K562 (cell line): ENCODE measurements at regions not wholly inside any gene's neighbourhood (a gene's known extent, or its start where the extent isn't known, plus 50 kb on each side); places are given as distances from the start of the nearest gene placed in this dataset.

Experiments
- ATAC-seq: fragments of 200-7000 bp; cut with Tn5 transposase; 3 replicates; pipeline ENCODE4 v1.9.1; 2020; ENCODE audit warnings: moderate library complexity
- BruUV-seq: library from RNA; stranded (reverse); fragments of 400-500 nt; replicated peaks from 2 replicates; lab custom pipeline; 2021; lab: Mats Ljungman, UMichigan
- CTCF ChIA-PET: fragments of 300-600 bp; formaldehyde crosslinking; extraction: SDS; loops from one replicate; lab custom pipeline; 2021; ENCODE audit warnings: low intra/inter-chr PET ratio; lab: Yijun Ruan, JAX
- POLR2A ChIA-PET: fragments of 300-600, 350-650 bp; sonication (Branson Sonifier 250); formaldehyde crosslinking; extraction: SDS; loops from one replicate; lab custom pipeline; 2021; ENCODE audit warnings: antibody characterized with exemption, inconsistent platforms; lab: Yijun Ruan, JAX
- DNase-seq, 4 experiments: peaks; one replicate each; pipeline versions ENCODE4 v3.0.0 to v3.0.0-alpha.2; 2011 to 2018; ENCODE audit warnings: low spot score in 3 of 4, mixed read lengths in 3 of 4; ENCODE audit errors: extremely low read depth in 1 of 4
- FAIRE-seq: peaks from 2 replicates; lab custom pipeline; 2011; peaks lifted over from hg19 to GRCh38; lab: Jason Lieb, UNC
- H2AFZ ChIP-seq: 2 replicates; pipeline ENCODE4 v1.6.0; 2011; ENCODE audit warnings: low read depth, low read length, control low read depth, inconsistent platforms
- H3K27ac ChIP-seq: fragments of 200-600 bp; 3 replicates; pipeline ENCODE4 v1.8.0; 2011; ENCODE audit warnings: low read depth, mild to moderate bottlenecking, control low read depth, inconsistent platforms, low read length, moderate library complexity, mixed read lengths; ENCODE audit errors: extremely low read depth
- H3K27me3 ChIP-seq, 2 experiments: fragments of 300-600 bp in 1 of 2; 2 replicates in 1 of 2; 3 replicates in 1 of 2; pipeline versions ENCODE4 v1.6.0 to v1.8.0; 2011; ENCODE audit warnings: inconsistent platforms in 2 of 2, low read length in 2 of 2, mild to moderate bottlenecking in 1 of 2, mixed read lengths in 1 of 2, moderate library complexity in 1 of 2; ENCODE audit not compliant: control insufficient read depth in 2 of 2, insufficient read depth in 2 of 2
- H3K36me3 ChIP-seq: fragments of 300-600 bp; 3 replicates; pipeline ENCODE4 v1.8.0; 2011; ENCODE audit warnings: mild to moderate bottlenecking, low read length, inconsistent platforms; ENCODE audit not compliant: control insufficient read depth, insufficient read depth
- H3K4me1 ChIP-seq, 2 experiments: fragments of 200-600 bp in 1 of 2; replicated peaks in 1 of 2; 2 replicates in 1 of 2; 3 replicates in 1 of 2; pipeline versions ENCODE4 v1.5.1 to v1.8.0; 2011; ENCODE audit warnings: inconsistent platforms in 2 of 2, low read length in 2 of 2, mild to moderate bottlenecking in 1 of 2, mixed read lengths in 1 of 2, moderate library complexity in 1 of 2; ENCODE audit not compliant: control insufficient read depth in 2 of 2, insufficient read depth in 2 of 2
- H3K4me2 ChIP-seq: 2 replicates; pipeline ENCODE4 v1.6.1; 2011; ENCODE audit warnings: low read length, control low read depth, inconsistent platforms, mixed read lengths; ENCODE audit not compliant: insufficient read depth
- H3K4me3 ChIP-seq: fragments of 200-600 bp; sonication (generic), shearing (Covaris generic); 2 replicates; pipeline ENCODE4 v1.5.1; 2016; ENCODE audit warnings: control low read depth, inconsistent platforms
- H3K79me2 ChIP-seq: fragments of 200-600 bp; 3 replicates; pipeline ENCODE4 v1.8.0; 2011; ENCODE audit warnings: low read length, inconsistent platforms; ENCODE audit not compliant: control insufficient read depth, insufficient read depth
- H3K9ac ChIP-seq, 2 experiments: 2 replicates each; pipeline versions ENCODE4 v1.6.0 to v1.6.1; 2011; ENCODE audit warnings: low read depth in 2 of 2, low read length in 2 of 2, control low read depth in 1 of 2, inconsistent platforms in 1 of 2, mild to moderate bottlenecking in 1 of 2, mixed read lengths in 1 of 2; ENCODE audit not compliant: insufficient read depth in 1 of 2
- H3K9me1 ChIP-seq: one replicate; pipeline ENCODE4 v1.6.0; 2011; ENCODE audit warnings: inconsistent platforms, mild to moderate bottlenecking, low read length, moderate library complexity; ENCODE audit not compliant: control insufficient read depth, insufficient read depth
- H3K9me3 ChIP-seq: replicated peaks from 2 replicates; pipeline ENCODE4 v1.5.1; 2011; ENCODE audit warnings: low read depth, low read length, inconsistent platforms; ENCODE audit not compliant: control insufficient read depth, insufficient read depth
- H4K20me1 ChIP-seq: replicated peaks from 2 replicates; pipeline ENCODE4 v1.6.1; 2011; ENCODE audit warnings: low read length, inconsistent platforms, mixed read lengths; ENCODE audit not compliant: control insufficient read depth, insufficient read depth
- DMBX1 ChIP-seq: fragments of 250-450 bp; sonication (Bioruptor Pico); IDR thresholded peaks from 2 replicates; pipeline ENCODE4 v1.8.0; 2022; ENCODE audit warnings: inconsistent platforms, mild to moderate bottlenecking, moderate library complexity, borderline replicate concordance
- EHMT2 ChIP-seq: fragments of 450-650 bp; IDR thresholded peaks from 2 replicates; pipeline ENCODE4 v1.6.1; 2018; ENCODE audit warnings: antibody characterized with exemption
- L3MBTL2 ChIP-seq: fragments of 450-650 bp; IDR thresholded peaks from 2 replicates; pipeline ENCODE4 v1.6.1; 2016; ENCODE audit warnings: mild to moderate bottlenecking, moderate library complexity
- SRSF3 ChIP-seq: fragments of 200-400 bp; formaldehyde crosslinking; IDR thresholded peaks from 2 replicates; pipeline ENCODE4 v1.6.1; 2016; ENCODE audit warnings: mild to moderate bottlenecking, low read length, moderate library complexity; ENCODE audit not compliant: insufficient read depth
- U2AF1 ChIP-seq: fragments of 200-400 bp; formaldehyde crosslinking; optimal IDR thresholded peaks from 2 replicates; pipeline ENCODE3; 2017; ENCODE audit warnings: mild to moderate bottlenecking, low read depth, low read length, moderate library complexity
- ZFP1 ChIP-seq: fragments of 450-650 bp; formaldehyde crosslinking; IDR thresholded peaks from 2 replicates; pipeline ENCODE4 v1.4.0; 2020; ENCODE audit warnings: mild to moderate bottlenecking, mixed read lengths
- ZNF407 ChIP-seq: fragments of 450-650 bp; IDR thresholded peaks from 2 replicates; pipeline ENCODE4 v1.6.1; 2016; ENCODE audit warnings: low read depth
- WGBS: fragments of 100-300 bp; shearing (Covaris generic); methylation state at CpG from one replicate; pipeline ENCODE4 v1.1.6; 2016; ENCODE audit warnings: low coverage, mixed read lengths; ENCODE audit not compliant: insufficient coverage; ENCODE audit errors: missing lambda C conversion rate; 5-methylcytosine and 5-hydroxymethylcytosine counted together
- in situ Hi-C: fragments of 300-500 bp; cut with MboI; formaldehyde crosslinking; loops from 4 replicates; pipeline ENCODE4 v1.15.0; 2018; ENCODE audit warnings: inconsistent platforms, mixed read lengths
- intact Hi-C: fragments of 100-400 bp; cut with micrococcal nuclease; formaldehyde crosslinking; loops from 2 replicates; pipeline ENCODE4 v1.14.2; 2022

- no peaks in the 10 kb centered on the region for H3K36me3 ChIP-seq
- H3K79me2 ChIP-seq, result no peaks in the 10 kb centered on the region
- H2AFZ ChIP-seq, result no peak overlapping the region
- no peaks in the 10 kb centered on the region for H3K27me3 ChIP-seq
- no TSS peak for BruUV-seq
- H3K27ac ChIP-seq, result no peak overlapping the region
- WGBS, result 0% methylated on average over 1 of the region's 1 CpG
- ATAC-seq, result no peak
- no peak for DNase-seq
- H3K9me1 ChIP-seq, result no peaks in the 10 kb centered on the region
- ChIA-PET CTCF (no interaction called here), POLR2A (no interaction called here)
- H3K9ac ChIP-seq, result no peak overlapping the region
- no peaks in the 10 kb centered on the region; the same call in 1 of the 2 replicates for H3K9me3 ChIP-seq
- in situ Hi-C loops (no loop called here), intact Hi-C loops (no loop called here)
- H3K4me3 ChIP-seq, result no peak overlapping the region
- TF ChIP-seq ZFP1 (CRISPR knock-in tag) (no peak), U2AF1 (no peak), SRSF3 (no peak), EHMT2 (no peak), DMBX1 (CRISPR knock-in tag) (no peak), L3MBTL2 (no peak), ZNF407 (no peak)
- no peak for FAIRE-seq
- H3K4me2 ChIP-seq, result no peak overlapping the region
- no peaks in the 10 kb centered on the region for H4K20me1 ChIP-seq
- no peaks in the 10 kb centered on the region for H3K4me1 ChIP-seq
Observed at GRCh38 chr11:127130321-127130720, 129.8 kb upstream of the KIRREL3 start.
